ENCODE measurements at regions not wholly inside any gene's neighbourhood (a gene's known extent, or its start where the extent isn't known, plus 50 kb on each side); places are given as distances from the start of the nearest gene placed in this dataset.
"Not testable (repeated sequence)": the region's sequence is repeated elsewhere in the genome, so short reads cannot be mapped to it uniquely, and the experiment has no call there.

DNA sequence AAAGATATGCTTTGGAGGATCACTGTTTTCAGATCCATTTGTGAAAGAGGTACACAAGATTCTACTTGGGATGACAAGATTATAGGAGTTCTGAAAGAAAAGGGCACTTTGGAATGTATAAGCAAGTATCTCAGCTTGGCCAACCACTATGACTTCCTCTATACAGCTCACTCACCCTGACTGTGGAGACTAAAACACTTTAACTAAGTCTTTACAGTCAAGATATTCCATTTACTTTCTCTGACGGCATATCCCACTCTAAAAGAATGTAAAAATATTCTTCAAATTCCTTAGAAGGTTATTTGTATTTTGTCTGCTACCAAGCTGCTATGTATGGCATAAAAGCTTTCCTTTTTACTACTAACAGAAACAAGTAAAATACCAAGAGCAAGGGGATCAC is 58.5 kb upstream of the KCTD7 start:
- H3K9me3 ChIP-seq (ENCODE audit: control insufficient read depth, low read depth, low read length); H3K27ac ChIP-seq (ENCODE audit: low read length); H3K4me3 ChIP-seq (ENCODE audit: low read length); H3K27me3 ChIP-seq (ENCODE audit: control insufficient read depth, insufficient read depth, low read length); H3K4me1 ChIP-seq (ENCODE audit: control insufficient read depth, low read depth, low read length); H3K9ac ChIP-seq (ENCODE audit: low read length): not testable (repeated sequence)
- H3K36me3 ChIP-seq (ENCODE audit: control insufficient read depth, low read depth, low read length): peaks cover 43% of the 10 kb centered on the region

DNA sequence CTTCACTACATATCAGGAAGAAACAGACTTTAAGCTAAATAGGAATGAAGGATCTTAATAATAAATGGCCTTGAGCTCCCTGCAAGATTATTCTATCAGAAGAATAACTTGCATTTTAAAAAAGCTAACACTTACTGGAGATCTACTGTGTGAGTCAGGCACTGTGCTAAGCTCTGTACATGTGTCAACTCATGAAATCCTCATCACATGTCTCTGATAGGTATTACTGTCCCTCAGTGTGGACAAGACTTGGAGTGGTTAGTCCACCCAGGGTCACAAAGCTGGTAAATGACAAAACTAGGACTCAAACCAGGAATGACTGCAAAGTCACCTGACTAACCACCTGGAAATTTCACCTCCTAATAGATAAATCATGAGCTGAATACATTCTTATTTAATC is 57.1 kb upstream of the KCTD7 start:
- no peak overlapping the region for H3K4me3 ChIP-seq (ENCODE audit: low read length)
- H3K36me3 ChIP-seq (ENCODE audit: control insufficient read depth, low read depth, low read length): peaks cover 37% of the 10 kb centered on the region
- H3K27ac ChIP-seq (ENCODE audit: low read length): no peak overlapping the region
- no peaks in the 10 kb centered on the region for H3K9me3 ChIP-seq (ENCODE audit: control insufficient read depth, low read depth, low read length)
- no peaks in the 10 kb centered on the region for H3K27me3 ChIP-seq (ENCODE audit: control insufficient read depth, insufficient read depth, low read length)
- H3K9ac ChIP-seq (ENCODE audit: low read length): no peak overlapping the region
- no peaks in the 10 kb centered on the region for H3K4me1 ChIP-seq (ENCODE audit: control insufficient read depth, low read depth, low read length)

DNA sequence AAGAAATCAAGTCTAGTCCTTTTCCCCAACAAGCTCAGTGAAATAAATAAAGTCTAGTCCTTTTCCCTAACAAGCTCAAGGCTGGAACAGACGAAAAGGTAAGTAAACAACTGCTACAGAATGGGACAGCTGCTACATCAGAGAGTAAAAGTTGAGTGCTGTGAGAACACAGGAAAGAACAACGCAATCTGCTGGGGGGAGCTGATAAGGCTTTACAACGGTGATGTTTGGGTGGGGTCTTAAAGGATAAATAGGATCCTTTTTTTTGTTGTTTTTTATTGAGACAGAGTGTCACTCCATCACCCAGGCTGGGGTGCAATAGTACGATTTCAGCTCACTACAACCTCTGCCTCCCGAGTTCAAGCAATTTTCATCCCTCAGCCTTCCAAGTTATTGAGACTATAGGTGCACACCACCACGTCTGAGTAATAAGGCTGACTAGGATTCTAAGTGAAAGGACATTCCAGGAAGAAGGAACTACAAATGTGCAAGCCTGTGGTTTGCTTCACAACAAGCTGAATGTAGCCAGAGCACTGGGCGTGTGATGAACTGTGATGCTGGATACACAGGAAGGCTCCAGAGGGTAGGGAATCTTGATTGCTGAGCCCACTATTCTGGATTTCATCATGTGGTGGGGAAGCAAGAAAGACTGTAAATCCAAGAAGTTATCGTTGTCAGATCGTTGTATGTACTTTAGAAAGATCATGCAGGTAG is 54.7 kb upstream of the KCTD7 start:
- H3K36me3 ChIP-seq (ENCODE audit: control insufficient read depth, low read depth, low read length): peaks cover 30% of the 10 kb centered on the region

DNA sequence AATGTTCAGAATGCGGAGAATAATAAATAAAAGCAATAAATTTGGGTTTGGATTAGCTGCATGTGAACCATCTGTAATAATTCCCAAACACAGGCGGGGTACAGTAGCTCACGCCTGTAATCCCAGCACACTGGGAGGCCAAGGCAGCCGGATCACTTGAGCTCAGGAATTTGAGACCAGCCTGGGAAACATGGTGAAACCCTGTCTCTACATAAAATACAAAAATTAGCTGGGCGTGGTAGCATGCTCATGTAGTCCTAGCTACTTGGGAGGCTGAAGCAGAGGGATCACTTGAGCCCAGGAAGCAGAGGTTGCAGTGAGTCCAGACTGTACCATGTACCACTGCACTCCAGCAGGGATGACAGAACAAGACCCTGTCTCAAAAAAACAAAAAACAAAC is 53.9 kb upstream of the KCTD7 start:
- not testable (repeated sequence) for H3K27me3 ChIP-seq (ENCODE audit: control insufficient read depth, insufficient read depth, low read length); H3K9me3 ChIP-seq (ENCODE audit: control insufficient read depth, low read depth, low read length); H3K9ac ChIP-seq (ENCODE audit: low read length); H3K4me1 ChIP-seq (ENCODE audit: control insufficient read depth, low read depth, low read length); H3K4me3 ChIP-seq (ENCODE audit: low read length); H3K27ac ChIP-seq (ENCODE audit: low read length)
- H3K36me3 ChIP-seq (ENCODE audit: control insufficient read depth, low read depth, low read length): peaks cover 33% of the 10 kb centered on the region

More for the DNA sequence above, 54.7 kb upstream of the KCTD7 start:
- H3K9ac ChIP-seq (ENCODE audit: low read length); H3K9me3 ChIP-seq (ENCODE audit: control insufficient read depth, low read depth, low read length); H3K27ac ChIP-seq (ENCODE audit: low read length); H3K4me1 ChIP-seq (ENCODE audit: control insufficient read depth, low read depth, low read length); H3K4me3 ChIP-seq (ENCODE audit: low read length); H3K27me3 ChIP-seq (ENCODE audit: control insufficient read depth, insufficient read depth, low read length): not testable (repeated sequence)

DNA sequence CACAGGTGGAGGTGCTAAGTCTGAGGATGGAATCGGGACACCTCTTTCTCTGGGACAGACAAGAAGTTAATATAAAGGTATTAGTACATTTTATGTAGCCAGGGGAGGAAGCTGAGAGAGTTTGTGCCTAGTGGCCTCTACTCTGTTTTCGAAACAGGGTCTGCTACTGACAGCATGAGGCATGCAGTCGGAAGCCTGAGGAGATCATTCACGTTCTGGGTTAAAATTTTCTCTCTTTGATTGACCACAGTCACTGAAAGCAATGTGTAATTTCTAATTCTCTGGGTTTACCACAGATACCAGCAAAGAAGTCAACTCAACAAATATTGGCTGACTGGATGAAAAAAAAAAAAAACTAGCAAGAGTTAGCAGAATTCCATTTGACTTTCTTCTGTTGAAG is 53.3 kb upstream of the KCTD7 start:
- Histone ChIP-seq H3K9ac (ENCODE audit: low read length) (no peak overlapping the region), H3K4me1 (ENCODE audit: control insufficient read depth, low read depth, low read length) (no peaks in the 10 kb centered on the region), H3K36me3 (ENCODE audit: control insufficient read depth, low read depth, low read length) (peaks cover 33% of the 10 kb centered on the region), H3K27me3 (ENCODE audit: control insufficient read depth, insufficient read depth, low read length) (no peaks in the 10 kb centered on the region), H3K27ac (ENCODE audit: low read length) (no peak overlapping the region), H3K4me3 (ENCODE audit: low read length) (no peak overlapping the region), H3K9me3 (ENCODE audit: control insufficient read depth, low read depth, low read length) (no peaks in the 10 kb centered on the region)

DNA sequence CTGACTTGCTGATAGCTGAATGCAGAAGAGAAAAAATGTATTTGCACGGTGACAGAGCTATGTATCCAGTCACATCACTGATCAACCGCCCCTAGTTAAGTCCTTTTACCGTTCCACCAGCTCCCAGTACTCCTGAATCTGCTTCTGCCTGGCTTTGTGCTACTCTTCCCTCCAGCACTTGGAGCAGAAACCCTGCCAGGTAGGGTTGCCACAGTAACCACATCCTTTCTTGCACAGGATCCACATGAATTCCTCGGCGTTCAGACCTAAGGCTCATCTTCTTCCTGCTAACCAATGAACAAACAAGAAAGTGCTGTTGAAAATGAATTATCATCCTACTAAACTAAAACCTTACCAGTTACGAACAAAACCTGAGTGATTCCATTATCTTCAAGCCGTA is 52.0 kb upstream of the KCTD7 start:
- Histone ChIP-seq H3K4me3 (ENCODE audit: low read length) (no peak overlapping the region), H3K27ac (ENCODE audit: low read length) (no peak overlapping the region), H3K27me3 (ENCODE audit: control insufficient read depth, insufficient read depth, low read length) (no peaks in the 10 kb centered on the region), H3K9me3 (ENCODE audit: control insufficient read depth, low read depth, low read length) (no peaks in the 10 kb centered on the region), H3K36me3 (ENCODE audit: control insufficient read depth, low read depth, low read length) (peaks cover 28% of the 10 kb centered on the region), H3K9ac (ENCODE audit: low read length) (no peak overlapping the region), H3K4me1 (ENCODE audit: control insufficient read depth, low read depth, low read length) (no peaks in the 10 kb centered on the region)

Measured in iPS-18a (cell line).